Nephron progenitor cell (in vitro differentiated cells): ENCODE measurements at regions not wholly inside any gene's neighbourhood (a gene's known extent, or its start where the extent isn't known, plus 50 kb on each side); places are given as distances from the start of the nearest gene placed in this dataset.

Experiments used
- DNase-seq: peaks from one replicate; pipeline ENCODE4 v3.0.0; 2021
- H3K27ac Mint-ChIP-seq: 2 replicates; pipeline ENCODE4 v1.8.0; 2021; ENCODE audit warnings: mild to moderate bottlenecking, moderate library complexity, mixed read lengths
- H3K27me3 Mint-ChIP-seq: 2 replicates; pipeline ENCODE4 v1.8.0; 2021; ENCODE audit warnings: mild to moderate bottlenecking, low read depth, mixed read lengths; ENCODE audit not compliant: poor library complexity
- H3K36me3 Mint-ChIP-seq: 2 replicates; pipeline ENCODE4 v1.8.0; 2021; ENCODE audit warnings: low read depth, mixed read lengths
- H3K4me1 Mint-ChIP-seq: 2 replicates; pipeline ENCODE4 v1.8.0; 2021; ENCODE audit warnings: mixed read lengths
- H3K4me3 Mint-ChIP-seq: 2 replicates; pipeline ENCODE4 v1.8.0; 2021; ENCODE audit warnings: mild to moderate bottlenecking, moderate library complexity, mixed read lengths
- H3K9me3 Mint-ChIP-seq: 2 replicates; pipeline ENCODE4 v1.8.0; 2021; ENCODE audit warnings: mild to moderate bottlenecking, moderate library complexity, mixed read lengths
- CTCF ChIP-seq: fragments of 200-600 bp; sonication (generic); IDR thresholded peaks from 2 replicates; pipeline ENCODE4 v1.5.0; 2021; ENCODE audit warnings: antibody characterized with exemption

- H3K36me3 Mint-ChIP-seq = no peaks in the 10 kb centered on the region
- no peak for DNase-seq
- H3K9me3 Mint-ChIP-seq = peaks cover 4% of the 10 kb centered on the region
- H3K27me3 Mint-ChIP-seq = peaks cover 6% of the 10 kb centered on the region
- H3K4me3 Mint-ChIP-seq = no peak overlapping the region
- H3K4me1 Mint-ChIP-seq = no peaks in the 10 kb centered on the region
- H3K27ac Mint-ChIP-seq = no peak overlapping the region
- no peak for TF ChIP-seq CTCF
Measured at GRCh38 chr13:97520061-97520460, 86.1 kb downstream of the RAP2A start.

GRCh38 chr13:97520866-97521265 lies 86.9 kb downstream of the RAP2A start:
- Mint-ChIP-seq H3K4me3 (no peak overlapping the region), H3K36me3 (no peaks in the 10 kb centered on the region), H3K4me1 (no peaks in the 10 kb centered on the region), H3K27ac (no peak overlapping the region), H3K27me3 (peaks cover 6% of the 10 kb centered on the region), H3K9me3 (peaks cover 4% of the 10 kb centered on the region)
- DNase-seq = no peak
- no peak for TF ChIP-seq CTCF

GRCh38 chr13:97521726-97522125 lies 87.8 kb downstream of the RAP2A start:
- no peak for TF ChIP-seq CTCF
- Mint-ChIP-seq H3K9me3 (peaks cover 8% of the 10 kb centered on the region), H3K36me3 (no peaks in the 10 kb centered on the region), H3K27me3 (peaks cover 6% of the 10 kb centered on the region), H3K4me1 (no peaks in the 10 kb centered on the region), H3K4me3 (no peak overlapping the region), H3K27ac (no peak overlapping the region)
- DNase-seq = no peak

GRCh38 chr13:97522243-97522642 lies 88.3 kb downstream of the RAP2A start:
- peaks cover 8% of the 10 kb centered on the region for H3K9me3 Mint-ChIP-seq
- peaks cover 6% of the 10 kb centered on the region for H3K27me3 Mint-ChIP-seq
- no peak overlapping the region for H3K4me3 Mint-ChIP-seq
- no peaks in the 10 kb centered on the region for H3K36me3 Mint-ChIP-seq
- no peak overlapping the region for H3K27ac Mint-ChIP-seq
- DNase-seq = no peak
- H3K4me1 Mint-ChIP-seq = no peaks in the 10 kb centered on the region
- no peak for TF ChIP-seq CTCF

- Mint-ChIP-seq H3K9me3 (peaks cover 7% of the 10 kb centered on the region), H3K27ac (no peak overlapping the region), H3K27me3 (peaks cover 6% of the 10 kb centered on the region), H3K4me1 (no peaks in the 10 kb centered on the region), H3K36me3 (no peaks in the 10 kb centered on the region), H3K4me3 (no peak overlapping the region)
- TF ChIP-seq CTCF = no peak
- DNase-seq = no peak
Measured at GRCh38 chr13:97526556-97526955, 92.6 kb downstream of the RAP2A start.

GRCh38 chr13:97528518-97528917 lies 94.5 kb downstream of the RAP2A start:
- Mint-ChIP-seq H3K36me3 (no peaks in the 10 kb centered on the region), H3K27ac (no peak overlapping the region), H3K9me3 (peaks cover 7% of the 10 kb centered on the region), H3K4me3 (no peak overlapping the region), H3K27me3 (peaks cover 2% of the 10 kb centered on the region), H3K4me1 (no peaks in the 10 kb centered on the region)
- DNase-seq = no peak
- no peak for TF ChIP-seq CTCF
